ENCODE measurements at regions not wholly inside any gene's neighbourhood (a gene's known extent, or its start where the extent isn't known, plus 50 kb on each side); places are given as distances from the start of the nearest gene placed in this dataset.

GRCh38 chr5:159817262-159818029 is 98.8 kb upstream of the ADRA1B start:
- TF ChIP-seq CTCF (IDR thresholded peaks at IDR 0.05): no peak
- TF ChIP-seq POLR2A (IDR thresholded peaks at IDR 0.05): no peak
- no peak for TF ChIP-seq POLR2AphosphoS5 (IDR thresholded peaks at IDR 0.05)
